DND-41 (cell line): ENCODE measurements at regions not wholly inside any gene's neighbourhood (a gene's known extent, or its start where the extent isn't known, plus 50 kb on each side); places are given as distances from the start of the nearest gene placed in this dataset.
A peak's percentile ranks its signal among the peaks of the same experiment; 100 is the strongest.

Experiments used
- ATAC-seq: fragments of 200-7000 bp; cut with Tn5 transposase; 3 replicates; pipeline ENCODE4 v1.9.1; 2021; ENCODE audit warnings: low read depth; ENCODE audit not compliant: insufficient read depth
- DNase-seq: peaks from one replicate; pipeline ENCODE4 v3.0.0-alpha.2; 2020
- H2AFZ ChIP-seq: 2 replicates; pipeline ENCODE4 v1.6.0; 2012; ENCODE audit warnings: low read depth, low read length
- H3K27ac ChIP-seq: 2 replicates; pipeline ENCODE4 v1.5.1; 2012; ENCODE audit warnings: low read length, inconsistent platforms
- H3K27me3 ChIP-seq: fragments of 200-600 bp; sonication (generic); 2 replicates; pipeline ENCODE4 v1.6.0; 2012; ENCODE audit warnings: low read length, mild to moderate bottlenecking, inconsistent platforms; ENCODE audit not compliant: insufficient read depth, poor library complexity
- H3K36me3 ChIP-seq: 2 replicates; pipeline ENCODE4 v1.5.1; 2012; ENCODE audit warnings: low read length, inconsistent platforms; ENCODE audit not compliant: insufficient read depth
- H3K4me1 ChIP-seq: 2 replicates; pipeline ENCODE4 v1.5.1; 2012; ENCODE audit warnings: mild to moderate bottlenecking, low read length; ENCODE audit not compliant: insufficient read depth
- H3K4me2 ChIP-seq: 2 replicates; pipeline ENCODE4 v1.6.0; 2012; ENCODE audit warnings: mild to moderate bottlenecking, moderate library complexity, low read length, inconsistent platforms; ENCODE audit not compliant: insufficient read depth
- H3K4me3 ChIP-seq, 2 experiments: fragments of 200-600 bp in 1 of 2; shearing (Covaris generic) in 1 of 2; 2 replicates each; pipeline ENCODE4 v1.5.1; 2012 to 2016; ENCODE audit warnings: inconsistent platforms in 2 of 2, low read length in 2 of 2, mild to moderate bottlenecking in 2 of 2, low read depth in 1 of 2, moderate library complexity in 1 of 2
- H3K79me2 ChIP-seq: 2 replicates; pipeline ENCODE4 v1.6.0; 2012; ENCODE audit warnings: low read length, inconsistent platforms; ENCODE audit not compliant: insufficient read depth
- H3K9ac ChIP-seq: 2 replicates; pipeline ENCODE4 v1.6.0; 2012; ENCODE audit warnings: low read depth, mild to moderate bottlenecking, inconsistent platforms, low read length, moderate library complexity
- H3K9me3 ChIP-seq: 2 replicates; pipeline ENCODE4 v1.5.1; 2012; ENCODE audit warnings: low read length, moderate library complexity, mild to moderate bottlenecking, inconsistent platforms; ENCODE audit not compliant: insufficient read depth, severe bottlenecking
- H4K20me1 ChIP-seq: 2 replicates; pipeline ENCODE4 v1.6.0; 2012; ENCODE audit warnings: low read length; ENCODE audit not compliant: insufficient read depth
- EZH2 ChIP-seq: IDR thresholded peaks from 3 replicates; pipeline ENCODE4 v1.6.1; 2012; ENCODE audit warnings: borderline replicate concordance, low read depth, mild to moderate bottlenecking, moderate library complexity, low read length, inconsistent platforms; ENCODE audit not compliant: severe bottlenecking
- TF ChIP-seq, protein P1 (sequence below): IDR thresholded peaks from 2 replicates; pipeline ENCODE4 v1.5.1; 2012; ENCODE audit warnings: borderline replicate concordance, low read length, moderate library complexity, mild to moderate bottlenecking; ENCODE audit not compliant: poor library complexity, severe bottlenecking; ENCODE audit errors: extremely low read depth

- Histone ChIP-seq H4K20me1 (no peaks in the 10 kb centered on the region), H3K4me1 (no peaks in the 10 kb centered on the region), H3K27ac (no peak overlapping the region), H3K36me3 (no peaks in the 10 kb centered on the region), H3K79me2 (no peaks in the 10 kb centered on the region), H3K9ac (no peak overlapping the region), H3K4me3 (no peak overlapping the region), H3K4me2 (no peak overlapping the region), H2AFZ (no peak overlapping the region), H3K9me3 (no peaks in the 10 kb centered on the region), H3K27me3 (no peaks in the 10 kb centered on the region)
- DNase-seq (no peak), ATAC-seq (no peak)
- TF ChIP-seq, protein P1, sequence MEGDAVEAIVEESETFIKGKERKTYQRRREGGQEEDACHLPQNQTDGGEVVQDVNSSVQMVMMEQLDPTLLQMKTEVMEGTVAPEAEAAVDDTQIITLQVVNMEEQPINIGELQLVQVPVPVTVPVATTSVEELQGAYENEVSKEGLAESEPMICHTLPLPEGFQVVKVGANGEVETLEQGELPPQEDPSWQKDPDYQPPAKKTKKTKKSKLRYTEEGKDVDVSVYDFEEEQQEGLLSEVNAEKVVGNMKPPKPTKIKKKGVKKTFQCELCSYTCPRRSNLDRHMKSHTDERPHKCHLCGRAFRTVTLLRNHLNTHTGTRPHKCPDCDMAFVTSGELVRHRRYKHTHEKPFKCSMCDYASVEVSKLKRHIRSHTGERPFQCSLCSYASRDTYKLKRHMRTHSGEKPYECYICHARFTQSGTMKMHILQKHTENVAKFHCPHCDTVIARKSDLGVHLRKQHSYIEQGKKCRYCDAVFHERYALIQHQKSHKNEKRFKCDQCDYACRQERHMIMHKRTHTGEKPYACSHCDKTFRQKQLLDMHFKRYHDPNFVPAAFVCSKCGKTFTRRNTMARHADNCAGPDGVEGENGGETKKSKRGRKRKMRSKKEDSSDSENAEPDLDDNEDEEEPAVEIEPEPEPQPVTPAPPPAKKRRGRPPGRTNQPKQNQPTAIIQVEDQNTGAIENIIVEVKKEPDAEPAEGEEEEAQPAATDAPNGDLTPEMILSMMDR: no peak
- no peak for TF ChIP-seq EZH2
Measured at GRCh38 chr13:64538711-64539110, 2691.4 kb downstream of the PCDH9 start.

- Histone ChIP-seq H3K9ac (no peak overlapping the region), H3K27me3 (no peaks in the 10 kb centered on the region), H3K4me2 (no peak overlapping the region), H3K79me2 (no peaks in the 10 kb centered on the region), H3K9me3 (no peaks in the 10 kb centered on the region), H3K36me3 (no peaks in the 10 kb centered on the region), H3K4me3 (no peak overlapping the region), H2AFZ (no peak overlapping the region), H3K4me1 (no peaks in the 10 kb centered on the region), H4K20me1 (no peaks in the 10 kb centered on the region), H3K27ac (no peak overlapping the region)
- TF ChIP-seq, protein P1: no peak
- no peak for TF ChIP-seq EZH2
- ATAC-seq (no peak), DNase-seq (no peak)
Measured at GRCh38 chr13:64534302-64534701, 2695.8 kb downstream of the PCDH9 start.

DNA sequence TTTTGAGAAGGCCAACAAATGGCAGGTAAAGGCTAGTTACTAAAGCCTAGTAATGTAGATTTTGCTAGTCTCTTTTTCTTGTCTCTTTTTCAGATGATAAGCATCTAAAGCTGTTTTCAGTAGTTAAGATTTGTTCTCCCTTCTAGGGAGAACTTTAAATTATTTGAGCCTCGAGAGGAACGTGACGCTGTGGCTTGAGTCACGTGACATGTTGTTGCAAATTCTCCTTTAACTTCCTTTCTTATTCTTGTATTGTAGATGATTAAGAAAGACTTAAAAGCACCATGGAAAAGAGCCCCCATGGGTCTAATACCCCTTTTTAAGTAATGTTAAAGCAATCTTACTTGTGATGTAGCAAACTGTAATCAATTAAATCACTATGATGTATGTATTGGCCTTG, 2698.7 kb downstream of the PCDH9 start:
- TF ChIP-seq EZH2: no peak
- TF ChIP-seq, protein P1: no peak
- Histone ChIP-seq H3K4me2 (no peak overlapping the region), H3K79me2 (no peaks in the 10 kb centered on the region), H2AFZ (no peak overlapping the region), H4K20me1 (no peaks in the 10 kb centered on the region), H3K9ac (no peak overlapping the region), H3K27me3 (no peaks in the 10 kb centered on the region), H3K4me1 (no peaks in the 10 kb centered on the region), H3K36me3 (no peaks in the 10 kb centered on the region), H3K9me3 (no peaks in the 10 kb centered on the region), H3K4me3 (no peak overlapping the region), H3K27ac (no peak overlapping the region)
- ATAC-seq: no peak
- no peak for DNase-seq

DNA sequence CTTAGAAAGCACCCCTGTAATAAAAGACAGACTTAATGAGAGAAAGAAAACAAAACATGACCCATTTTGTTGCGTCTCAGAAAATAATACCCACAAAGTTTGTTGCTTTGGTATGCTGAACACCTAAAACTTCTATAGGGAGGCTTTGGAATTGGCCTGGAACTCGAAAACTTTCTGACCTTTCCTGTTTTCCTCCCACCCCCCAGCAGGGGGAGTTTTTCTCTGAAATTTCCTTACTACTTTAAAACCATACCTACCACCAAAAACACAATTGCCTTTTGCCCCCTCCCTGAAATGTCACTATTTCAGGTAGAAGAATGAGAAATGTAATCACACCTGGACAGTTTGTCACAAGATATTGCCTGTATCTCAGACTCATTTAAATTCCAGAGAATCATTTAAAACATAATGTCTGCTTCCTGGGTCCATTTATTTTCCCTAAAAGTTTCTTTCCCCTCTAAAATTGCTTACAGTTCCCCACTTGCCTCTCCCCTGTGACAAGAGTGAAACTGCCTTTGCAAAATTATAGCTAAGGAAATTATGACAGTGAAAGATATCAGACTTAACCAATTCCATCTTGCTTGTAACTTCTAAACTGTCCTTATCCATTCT, 2700.2 kb downstream of the PCDH9 start:
- no peak overlapping the region for H2AFZ ChIP-seq
- H3K27ac ChIP-seq: no peak overlapping the region
- DNase-seq (peak; percentile 11), ATAC-seq (no peak)
- no peak overlapping the region for H3K9ac ChIP-seq
- H3K4me2 ChIP-seq: no peak overlapping the region
- H3K79me2 ChIP-seq: no peaks in the 10 kb centered on the region
- TF ChIP-seq, protein P1: peak; percentile 56
- no peak for TF ChIP-seq EZH2
- H3K9me3 ChIP-seq: no peaks in the 10 kb centered on the region
- H3K4me1 ChIP-seq: no peaks in the 10 kb centered on the region
- H3K27me3 ChIP-seq: no peaks in the 10 kb centered on the region
- no peaks in the 10 kb centered on the region for H4K20me1 ChIP-seq
- H3K4me3 ChIP-seq: no peak overlapping the region
- H3K36me3 ChIP-seq: no peaks in the 10 kb centered on the region
